Activated CD8-positive, alpha-beta memory T cell treated with anti-CD3 and anti-CD28 coated beads for 48 hours (primary cell): ENCODE measurements at regions not wholly inside any gene's neighbourhood (a gene's known extent, or its start where the extent isn't known, plus 50 kb on each side); places are given as distances from the start of the nearest gene placed in this dataset.
"Not testable (repeated sequence)": the region's sequence is repeated elsewhere in the genome, so short reads cannot be mapped to it uniquely, and the experiment has no call there.

ENCODE experiments used
- DNase-seq, 3 experiments: peaks; one replicate each; pipeline ENCODE4 v3.0.0-alpha.2; 2020; ENCODE audit warnings: low read depth in 2 of 3, low spot score in 2 of 3

GRCh38 chr2:143889216-143889615 is 630.7 kb downstream of the ZEB2 start:
- DNase-seq, result no peak

- DNase-seq, result no peak
These were observed 634.5 kb downstream of the ZEB2 start for GRCh38 chr2:143885461-143885860.

GRCh38 chr2:143881246-143881645 is 638.7 kb downstream of the ZEB2 start:
- DNase-seq, result no peak

- no peak for DNase-seq
These were observed 641.9 kb downstream of the ZEB2 start for GRCh38 chr2:143877876-143878530.

- DNase-seq, result no peak
These were observed 642.9 kb downstream of the ZEB2 start for GRCh38 chr2:143877056-143877455.

- no peak for DNase-seq
These were observed 644.4 kb downstream of the ZEB2 start for GRCh38 chr2:143875295-143876233.

GRCh38 chr2:143873886-143874285 is 646.0 kb downstream of the ZEB2 start:
- DNase-seq, result no peak

GRCh38 chr2:143870696-143871095 is 649.2 kb downstream of the ZEB2 start:
- no peak for DNase-seq

- DNase-seq, result no peak
These were observed 662.9 kb downstream of the ZEB2 start for GRCh38 chr2:143856978-143857377.

- no peak for DNase-seq
These were observed 667.2 kb downstream of the ZEB2 start for GRCh38 chr2:143852759-143853158.

- DNase-seq, result no peak
These were observed 669.8 kb downstream of the ZEB2 start for GRCh38 chr2:143850084-143850483.

- no peak for DNase-seq
These were observed 672.7 kb downstream of the ZEB2 start for GRCh38 chr2:143847257-143847656.

GRCh38 chr2:143844986-143845385 is 674.9 kb downstream of the ZEB2 start:
- no peak for DNase-seq

GRCh38 chr2:143843686-143844085 is 676.2 kb downstream of the ZEB2 start:
- no peak for DNase-seq

GRCh38 chr2:143842836-143843235 is 677.1 kb downstream of the ZEB2 start:
- DNase-seq, result no peak

- no peak for DNase-seq
These were observed 678.0 kb downstream of the ZEB2 start for GRCh38 chr2:143841935-143842334.

- no peak for DNase-seq
These were observed 679.3 kb downstream of the ZEB2 start for GRCh38 chr2:143840601-143841000.

- no peak for DNase-seq
These were observed 679.7 kb downstream of the ZEB2 start for GRCh38 chr2:143840194-143840593.

GRCh38 chr2:143839456-143839855 is 680.5 kb downstream of the ZEB2 start:
- DNase-seq, result no peak

- DNase-seq, result not testable (repeated sequence)
These were observed 682.9 kb downstream of the ZEB2 start for GRCh38 chr2:143837055-143837454.

GRCh38 chr2:143835481-143835880 is 684.4 kb downstream of the ZEB2 start:
- DNase-seq, result no peak

GRCh38 chr2:143833015-143833660 is 686.8 kb downstream of the ZEB2 start:
- no peak for DNase-seq
